Endodermal cell (in vitro differentiated cells): ENCODE measurements at regions not wholly inside any gene's neighbourhood (a gene's known extent, or its start where the extent isn't known, plus 50 kb on each side); places are given as distances from the start of the nearest gene placed in this dataset.

Experiments
- DNase-seq: peaks from one replicate; pipeline ENCODE4 v3.0.0-alpha.2; 2017
- H3K27ac ChIP-seq: 2 replicates; pipeline ENCODE4 v1.5.1; 2013; ENCODE audit warnings: mild to moderate bottlenecking, low read depth, low read length, moderate library complexity
- H3K27me3 ChIP-seq: 2 replicates; pipeline ENCODE4 v1.6.1; 2013; ENCODE audit warnings: mild to moderate bottlenecking, low read length, moderate library complexity; ENCODE audit not compliant: insufficient read depth, control insufficient read depth, poor library complexity, severe bottlenecking
- H3K36me3 ChIP-seq: 2 replicates; pipeline ENCODE4 v1.7.0; 2013; ENCODE audit warnings: mild to moderate bottlenecking, low read length, moderate library complexity; ENCODE audit not compliant: control insufficient read depth, insufficient read depth
- H3K4me1 ChIP-seq: one replicate; pipeline ENCODE4 v1.7.0; 2013; ENCODE audit warnings: low read length; ENCODE audit not compliant: control insufficient read depth, insufficient read depth
- H3K4me3 ChIP-seq: 2 replicates; pipeline ENCODE4 v1.5.1; 2013; ENCODE audit warnings: mild to moderate bottlenecking, low read length, moderate library complexity
- H3K9ac ChIP-seq: 2 replicates; pipeline ENCODE4 v1.6.1; 2013; ENCODE audit warnings: mild to moderate bottlenecking, low read length, moderate library complexity; ENCODE audit not compliant: poor library complexity, severe bottlenecking; ENCODE audit errors: extremely low read depth
- H3K9me3 ChIP-seq: 2 replicates; pipeline ENCODE4 v1.6.1; 2013; ENCODE audit warnings: mild to moderate bottlenecking, low read length, moderate library complexity; ENCODE audit not compliant: control insufficient read depth
- H3K27ac Mint-ChIP-seq: 2 replicates; pipeline ENCODE4 v1.8.0; 2020; ENCODE audit warnings: mixed read lengths
- H3K27me3 Mint-ChIP-seq: 2 replicates; pipeline ENCODE4 v1.8.0; 2021; ENCODE audit warnings: mild to moderate bottlenecking, mixed read lengths; ENCODE audit not compliant: insufficient read depth
- H3K36me3 Mint-ChIP-seq: 2 replicates; pipeline ENCODE4 v1.8.0; 2020; ENCODE audit warnings: low read depth, mixed read lengths
- H3K4me1 Mint-ChIP-seq: 2 replicates; pipeline ENCODE4 v1.8.0; 2020; ENCODE audit warnings: mixed read lengths
- H3K4me3 Mint-ChIP-seq: 2 replicates; pipeline ENCODE4 v1.8.0; 2020; ENCODE audit warnings: mild to moderate bottlenecking, moderate library complexity, mixed read lengths
- H3K9me3 Mint-ChIP-seq: 2 replicates; pipeline ENCODE4 v1.8.0; 2020; ENCODE audit warnings: mild to moderate bottlenecking, mixed read lengths
- CTCF ChIP-seq: fragments of 200-600 bp; sonication (generic); conservative IDR thresholded peaks from 2 replicates; pipeline ENCODE4 v1.5.0; 2021; ENCODE audit warnings: antibody characterized with exemption, mild to moderate bottlenecking
- WGBS, 2 experiments: methylation state at CpG; one replicate each; pipeline versions ENCODE4 v1.1.5 to v1.1.7; 2013; ENCODE audit warnings: missing lambda C conversion rate in 2 of 2, mixed read lengths in 1 of 2; ENCODE audit not compliant: insufficient coverage in 1 of 2, insufficient read length in 1 of 2; 5-methylcytosine and 5-hydroxymethylcytosine counted together

GRCh38 chr11:122486793-122487495 lies 168.6 kb upstream of the UBASH3B start:
- no peak for TF ChIP-seq CTCF
- peak; percentile 88 for DNase-seq
- H3K27me3 Mint-ChIP-seq: peaks cover 1% of the 10 kb centered on the region
- H3K4me3 ChIP-seq: no peak overlapping the region
- H3K9me3 Mint-ChIP-seq: peaks cover 15% of the 10 kb centered on the region
- H3K36me3 Mint-ChIP-seq: no peaks in the 10 kb centered on the region
- peaks cover 20% of the 10 kb centered on the region for H3K9me3 ChIP-seq
- H3K27ac ChIP-seq: no peak overlapping the region
- H3K36me3 ChIP-seq: no peaks in the 10 kb centered on the region
- no peaks in the 10 kb centered on the region for H3K4me1 Mint-ChIP-seq
- no peak overlapping the region for H3K4me3 Mint-ChIP-seq
- no peaks in the 10 kb centered on the region for H3K4me1 ChIP-seq
- H3K27me3 ChIP-seq: no peaks in the 10 kb centered on the region
- no peak overlapping the region for H3K27ac Mint-ChIP-seq
- 84 to 95% methylated on average over 4 to 5 of the region's 5 CpGs for WGBS, 2 experiments
- no peak overlapping the region for H3K9ac ChIP-seq

DNA sequence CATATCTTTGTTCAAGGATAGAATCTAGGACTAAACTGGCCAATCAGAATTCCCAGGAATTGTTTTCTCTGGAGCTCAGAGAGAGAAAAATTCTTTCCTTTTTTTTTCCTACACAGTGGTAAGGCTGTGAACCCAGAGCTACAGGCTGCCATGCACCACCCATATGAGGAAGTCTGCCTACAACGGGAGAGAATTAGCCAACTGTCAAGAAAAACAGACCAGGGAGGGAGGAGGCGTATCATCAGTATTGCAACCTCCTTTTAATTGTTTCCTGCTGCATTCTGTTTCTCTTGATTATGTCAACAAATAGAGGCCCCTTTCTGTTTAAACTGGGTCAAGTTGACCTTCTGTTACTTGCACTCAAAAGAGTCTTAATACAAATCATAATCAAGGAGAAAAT lies 176.5 kb upstream of the UBASH3B start:
- H3K27me3 ChIP-seq: no peaks in the 10 kb centered on the region
- Mint-ChIP-seq H3K27ac (no peak overlapping the region), H3K4me3 (no peak overlapping the region), H3K9me3 (peaks cover 12% of the 10 kb centered on the region), H3K36me3 (no peaks in the 10 kb centered on the region), H3K4me1 (peaks cover 18% of the 10 kb centered on the region), H3K27me3 (no peaks in the 10 kb centered on the region)
- H3K36me3 ChIP-seq: no peaks in the 10 kb centered on the region
- WGBS, 2 experiments: 94 to 100% methylated on average over 1 to 2 of the region's 2 CpGs
- H3K9me3 ChIP-seq: peaks cover 20% of the 10 kb centered on the region
- no peak overlapping the region for H3K9ac ChIP-seq
- H3K4me3 ChIP-seq: no peak overlapping the region
- no peak for TF ChIP-seq CTCF
- H3K4me1 ChIP-seq: no peaks in the 10 kb centered on the region
- DNase-seq: no peak
- H3K27ac ChIP-seq: no peak overlapping the region

DNA sequence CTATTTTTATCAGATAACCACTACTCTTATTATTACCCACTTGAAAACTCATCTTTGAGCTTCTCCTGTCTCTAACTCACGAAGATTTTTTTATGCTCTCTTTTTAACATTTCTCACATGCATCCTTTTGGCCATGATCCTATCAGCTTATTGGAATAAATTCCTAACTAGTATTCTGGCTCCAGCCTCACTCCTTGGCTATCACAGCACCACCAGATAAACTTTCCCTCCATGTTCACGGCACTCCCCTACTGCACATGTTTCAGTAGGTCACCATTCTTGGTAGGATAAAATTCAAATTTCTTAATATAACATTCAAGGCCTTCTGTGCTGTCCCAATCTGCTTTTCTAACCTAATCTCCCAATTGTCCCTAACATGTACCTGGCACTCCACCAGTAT lies 186.6 kb upstream of the UBASH3B start:
- no peaks in the 10 kb centered on the region for H3K27me3 Mint-ChIP-seq
- peaks cover 2% of the 10 kb centered on the region for H3K9me3 ChIP-seq
- no peak overlapping the region for H3K4me3 Mint-ChIP-seq
- peaks cover 1% of the 10 kb centered on the region for H3K9me3 Mint-ChIP-seq
- H3K27ac ChIP-seq: no peak overlapping the region
- 86% methylated on average over 2 of the region's 2 CpGs; no CpG with 5 or more reads in 1 of the 2 experiments for WGBS, 2 experiments
- no peaks in the 10 kb centered on the region for H3K27me3 ChIP-seq
- no peak overlapping the region for H3K9ac ChIP-seq
- no peaks in the 10 kb centered on the region for H3K36me3 Mint-ChIP-seq
- DNase-seq: no peak
- no peak overlapping the region for H3K27ac Mint-ChIP-seq
- no peak overlapping the region for H3K4me3 ChIP-seq
- no peaks in the 10 kb centered on the region for H3K4me1 ChIP-seq
- H3K4me1 Mint-ChIP-seq: no peaks in the 10 kb centered on the region
- no peak for TF ChIP-seq CTCF
- H3K36me3 ChIP-seq: no peaks in the 10 kb centered on the region
